K562 (cell line): ENCODE measurements at regions not wholly inside any gene's neighbourhood (a gene's known extent, or its start where the extent isn't known, plus 50 kb on each side); places are given as distances from the start of the nearest gene placed in this dataset.

Experiments
- BMI1 ChIP-seq: fragments of 150-350 bp; IDR thresholded peaks from 2 replicates; pipeline ENCODE4 v1.6.1; 2014; ENCODE audit warnings: low read length
- BRD9 ChIP-seq: fragments of 450-650 bp; IDR thresholded peaks from 2 replicates; pipeline ENCODE4 v1.6.1; 2018; ENCODE audit warnings: low read depth; ENCODE audit not compliant: partially characterized antibody
- DDX20 ChIP-seq: fragments of 450-650 bp; IDR thresholded peaks from 2 replicates; pipeline ENCODE4 v1.6.1; 2016; ENCODE audit warnings: missing genetic modification characterization, low read depth, mild to moderate bottlenecking, missing compliant biosample characterization, moderate library complexity
- ELF1 ChIP-seq: fragments of 200-800 bp; sonication (Bioruptor generic); IDR thresholded peaks from 2 replicates; pipeline ENCODE4 v1.6.1; 2016; ENCODE audit warnings: missing genetic modification characterization, missing compliant biosample characterization
- HDAC2 ChIP-seq: fragments of 450-650 bp; IDR thresholded peaks from 2 replicates; pipeline ENCODE4 v1.6.1; 2016; ENCODE audit warnings: mild to moderate bottlenecking
- KDM5B ChIP-seq: fragments of 200-600 bp; sonication (generic); IDR thresholded peaks from 2 replicates; pipeline ENCODE4 v1.6.1; 2012; ENCODE audit warnings: low read depth, mild to moderate bottlenecking, moderate library complexity, low read length, control low read depth, inconsistent platforms; ENCODE audit not compliant: insufficient replicate concordance
- KHSRP ChIP-seq: fragments of 450-650 bp; IDR thresholded peaks from 2 replicates; pipeline ENCODE4 v1.6.1; 2017
- MAZ ChIP-seq, 2 experiments: fragments of 450-650 bp in 1 of 2; sonication (generic) in 1 of 2; formaldehyde crosslinking; IDR thresholded peaks in 1 of 2; conservative IDR thresholded peaks in 1 of 2; 2 replicates each; pipeline versions ENCODE4 v1.4.0 to v1.5.0; 2020; ENCODE audit warnings: mild to moderate bottlenecking in 1 of 2, missing genetic modification reagents in 1 of 2
- MCM2 ChIP-seq: fragments of 450-650 bp; IDR thresholded peaks from 2 replicates; pipeline ENCODE4 v1.6.1; 2017; ENCODE audit warnings: low read depth, mild to moderate bottlenecking
- MNT ChIP-seq, 2 experiments: fragments of 450-650 bp; conservative IDR thresholded peaks; 2 replicates each; pipeline ENCODE4 v1.6.1; 2017; ENCODE audit warnings: mild to moderate bottlenecking in 2 of 2, moderate library complexity in 2 of 2
- MYC ChIP-seq, 2 experiments: fragments of 250-450 bp in 1 of 2; sonication (Bioruptor Pico) in 1 of 2; IDR thresholded peaks; 2 replicates each; pipeline versions ENCODE4 v1.5.1 to v1.6.1; 2012 to 2021; ENCODE audit warnings: low read depth in 2 of 2, borderline replicate concordance in 1 of 2, improper control_type of control experiment in 1 of 2, low read length in 1 of 2, mild to moderate bottlenecking in 1 of 2, moderate library complexity in 1 of 2
- POLR2A ChIP-seq: fragments of 450-650 bp; conservative IDR thresholded peaks from 2 replicates; pipeline ENCODE4 v1.6.1; 2016
- RB1 ChIP-seq: fragments of 450-650 bp; IDR thresholded peaks from 2 replicates; pipeline ENCODE4 v1.6.1; 2017; ENCODE audit warnings: low read depth, mild to moderate bottlenecking
- RBM22 ChIP-seq: fragments of 200-400 bp; formaldehyde crosslinking; IDR thresholded peaks from 2 replicates; pipeline ENCODE4 v1.6.1; 2018; ENCODE audit warnings: low read length, low read depth; ENCODE audit not compliant: poor library complexity, severe bottlenecking
- SNRNP70 ChIP-seq: fragments of 200-400 bp; formaldehyde crosslinking; optimal IDR thresholded peaks from 2 replicates; pipeline ENCODE3; 2017; ENCODE audit warnings: low read depth, low read length
- SUPT5H ChIP-seq: fragments of 450-650 bp; IDR thresholded peaks from 2 replicates; pipeline ENCODE4 v1.6.1; 2016
- TAF1 ChIP-seq: IDR thresholded peaks from 2 replicates; pipeline ENCODE4 v1.6.1; 2011; ENCODE audit warnings: mild to moderate bottlenecking, low read length, moderate library complexity; ENCODE audit not compliant: insufficient read depth, control insufficient read depth, severe bottlenecking; ENCODE audit errors: extremely low read depth
- TBL1XR1 ChIP-seq, 2 experiments: IDR thresholded peaks; 2 replicates each; pipeline ENCODE4 v1.6.1; 2012; ENCODE audit warnings: improper control_type of control experiment in 2 of 2, low read length in 2 of 2, mild to moderate bottlenecking in 1 of 2
- ZNF384 ChIP-seq: IDR thresholded peaks from 2 replicates; pipeline ENCODE4 v1.6.1; 2012; ENCODE audit warnings: low read depth, low read length, improper control_type of control experiment
- TF ChIP-seq, protein P1 (sequence below): fragments of 250-450 bp; sonication (Bioruptor Pico); IDR thresholded peaks from 2 replicates; pipeline ENCODE4 v1.8.0; 2021; ENCODE audit warnings: borderline replicate concordance, mild to moderate bottlenecking, moderate library complexity; ENCODE audit not compliant: poor library complexity, severe bottlenecking
- TF ChIP-seq, protein P2 (sequence below): fragments of 450-650 bp; IDR thresholded peaks from 2 replicates; pipeline ENCODE4 v1.6.1; 2014; ENCODE audit warnings: low read depth, mild to moderate bottlenecking, moderate library complexity, borderline replicate concordance
- TF ChIP-seq, protein P3 (sequence below): fragments of 250-450 bp; sonication (Bioruptor Pico); IDR thresholded peaks from 2 replicates; pipeline ENCODE4 v1.4.0; 2020; ENCODE audit warnings: borderline replicate concordance

DNA sequence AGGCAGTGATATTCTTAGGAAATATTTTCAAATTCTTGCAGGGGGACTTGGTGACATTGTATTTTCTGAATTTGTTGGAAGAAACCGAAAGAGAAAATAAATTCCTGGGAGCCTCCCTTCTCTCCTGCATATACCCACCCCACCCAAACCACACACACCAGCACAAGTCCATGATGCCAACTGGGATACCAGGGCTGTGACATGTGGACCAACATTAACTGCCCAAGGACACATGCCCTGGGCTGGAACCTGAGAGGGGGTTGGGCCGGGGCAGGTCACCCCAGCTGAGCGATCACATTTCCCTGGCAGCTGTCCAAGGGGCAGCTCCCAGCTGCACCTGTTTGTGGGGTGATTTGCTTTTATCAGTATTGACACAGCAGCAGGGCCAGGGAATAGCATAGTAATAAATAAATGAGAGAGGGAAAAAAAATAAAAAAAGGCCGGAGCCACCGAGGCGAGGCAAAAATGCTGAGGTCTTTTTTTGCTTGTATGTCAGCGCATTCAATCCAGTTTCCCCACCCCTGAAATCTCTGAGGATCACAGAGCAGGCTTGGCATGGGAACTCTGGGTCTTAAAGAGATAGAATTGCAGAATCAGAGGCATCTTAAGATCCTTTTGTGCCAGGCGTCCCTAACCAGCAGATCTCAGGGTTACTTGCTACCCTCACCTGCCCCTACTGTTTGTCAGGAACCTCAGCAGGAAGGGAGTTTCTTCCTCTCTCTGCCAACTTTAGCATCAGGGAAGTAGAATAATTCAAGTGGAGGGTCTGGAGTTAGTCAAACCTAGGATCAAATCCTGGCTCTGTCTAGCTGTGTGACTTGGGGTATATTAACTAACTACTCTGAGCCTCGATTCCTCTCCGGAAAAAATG is 66.5 kb upstream of the PIM1 start (continued):
- TF ChIP-seq TBL1XR1 (IDR thresholded peaks at IDR 0.05; ENCODE audit: low read length in 2 of 2) (peak; percentile 72 to 98), MYC (IDR thresholded peaks at IDR 0.05; ENCODE audit: low read depth, low read length) (peak; percentile 94), MYC (CRISPR knock-in tag; IDR thresholded peaks at IDR 0.05; ENCODE audit: borderline replicate concordance, low read depth) (0 out of 2 replicates have a peak, but pooled peaks have one; percentile 34), BRD9 (peak; percentile 68), ZNF384 (peak; percentile 99), TAF1 (no peak), DDX20 (tag) (no peak), ELF1 (tag) (no peak), POLR2A (no peak), RBM22 (no peak), KHSRP (peak; percentile 80; the same call in 1 of the 2 replicates), HDAC2 (peak; percentile 98), RB1 (0 out of 2 replicates have a peak, but pooled peaks have one; percentile 46), KDM5B (no peak), SUPT5H (no peak), MCM2 (no peak), SNRNP70 (no peak), MNT (conservative IDR thresholded peaks at IDR 0.05) (peak; percentile 83 to 93), MAZ (CRISPR knock-in tag; conservative IDR thresholded peaks at IDR 0.05 in 1 of 2, IDR thresholded peaks at IDR 0.05 in 1 of 2) (peak; percentile 53 to 78), BMI1 (no peak)
- TF ChIP-seq, protein P1, sequence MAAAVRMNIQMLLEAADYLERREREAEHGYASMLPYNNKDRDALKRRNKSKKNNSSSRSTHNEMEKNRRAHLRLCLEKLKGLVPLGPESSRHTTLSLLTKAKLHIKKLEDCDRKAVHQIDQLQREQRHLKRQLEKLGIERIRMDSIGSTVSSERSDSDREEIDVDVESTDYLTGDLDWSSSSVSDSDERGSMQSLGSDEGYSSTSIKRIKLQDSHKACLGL (CRISPR knock-in tag), result no peak
- TF ChIP-seq, protein P2, sequence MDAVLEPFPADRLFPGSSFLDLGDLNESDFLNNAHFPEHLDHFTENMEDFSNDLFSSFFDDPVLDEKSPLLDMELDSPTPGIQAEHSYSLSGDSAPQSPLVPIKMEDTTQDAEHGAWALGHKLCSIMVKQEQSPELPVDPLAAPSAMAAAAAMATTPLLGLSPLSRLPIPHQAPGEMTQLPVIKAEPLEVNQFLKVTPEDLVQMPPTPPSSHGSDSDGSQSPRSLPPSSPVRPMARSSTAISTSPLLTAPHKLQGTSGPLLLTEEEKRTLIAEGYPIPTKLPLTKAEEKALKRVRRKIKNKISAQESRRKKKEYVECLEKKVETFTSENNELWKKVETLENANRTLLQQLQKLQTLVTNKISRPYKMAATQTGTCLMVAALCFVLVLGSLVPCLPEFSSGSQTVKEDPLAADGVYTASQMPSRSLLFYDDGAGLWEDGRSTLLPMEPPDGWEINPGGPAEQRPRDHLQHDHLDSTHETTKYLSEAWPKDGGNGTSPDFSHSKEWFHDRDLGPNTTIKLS, result peak; percentile 18; the same call in 1 of the 2 replicates
- TF ChIP-seq, protein P3, sequence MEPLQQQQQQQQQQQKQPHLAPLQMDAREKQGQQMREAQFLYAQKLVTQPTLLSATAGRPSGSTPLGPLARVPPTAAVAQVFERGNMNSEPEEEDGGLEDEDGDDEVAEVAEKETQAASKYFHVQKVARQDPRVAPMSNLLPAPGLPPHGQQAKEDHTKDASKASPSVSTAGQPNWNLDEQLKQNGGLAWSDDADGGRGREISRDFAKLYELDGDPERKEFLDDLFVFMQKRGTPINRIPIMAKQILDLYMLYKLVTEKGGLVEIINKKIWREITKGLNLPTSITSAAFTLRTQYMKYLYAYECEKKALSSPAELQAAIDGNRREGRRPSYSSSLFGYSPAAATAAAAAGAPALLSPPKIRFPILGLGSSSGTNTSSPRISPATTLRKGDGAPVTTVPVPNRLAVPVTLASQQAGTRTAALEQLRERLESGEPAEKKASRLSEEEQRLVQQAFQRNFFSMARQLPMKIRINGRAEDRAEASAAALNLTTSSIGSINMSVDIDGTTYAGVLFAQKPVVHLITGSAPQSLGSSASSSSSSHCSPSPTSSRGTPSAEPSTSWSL, result no peak
